SU-DHL-6 (cell line): ENCODE measurements at regions not wholly inside any gene's neighbourhood (a gene's known extent, or its start where the extent isn't known, plus 50 kb on each side); places are given as distances from the start of the nearest gene placed in this dataset.

Experiments
- H2AFZ ChIP-seq: fragments of 200-600 bp; sonication (generic); 2 replicates; pipeline ENCODE4 v1.6.1; 2014; ENCODE audit warnings: low read depth, mild to moderate bottlenecking, moderate library complexity, mixed read lengths, antibody characterized with exemption, low read length; ENCODE audit not compliant: severe bottlenecking
- H3F3A ChIP-seq: fragments of 200-600 bp; shearing (Covaris generic); 2 replicates; pipeline ENCODE4 v1.6.0; 2016; ENCODE audit warnings: antibody characterized with exemption, mild to moderate bottlenecking; ENCODE audit not compliant: insufficient read depth
- H3K27ac ChIP-seq: fragments of 200-600 bp; sonication (generic); 2 replicates; pipeline ENCODE4 v1.5.1; 2016; ENCODE audit warnings: low read depth, mild to moderate bottlenecking, low read length, moderate library complexity, mixed read lengths
- H3K27me3 ChIP-seq: fragments of 200-600 bp; sonication (generic), shearing (Covaris generic); 2 replicates; pipeline ENCODE4 v1.6.0; 2014; ENCODE audit warnings: mild to moderate bottlenecking, low read length
- H3K36me3 ChIP-seq: fragments of 200-600 bp; sonication (generic); 2 replicates; pipeline ENCODE4 v1.6.1; 2014; ENCODE audit warnings: mild to moderate bottlenecking, low read length, mixed read lengths
- H3K4me2 ChIP-seq: fragments of 300-600, 200-600 bp; shearing (Covaris generic), sonication (generic); 2 replicates; pipeline ENCODE4 v1.6.0; 2014; ENCODE audit warnings: low read length, low read depth, mild to moderate bottlenecking; ENCODE audit not compliant: poor library complexity, severe bottlenecking
- H3K4me3 ChIP-seq: fragments of 200-600 bp; sonication (generic); 2 replicates; pipeline ENCODE4 v1.5.1; 2014; ENCODE audit warnings: antibody characterized with exemption, low read length, mild to moderate bottlenecking, mixed read lengths; ENCODE audit not compliant: insufficient read depth, poor library complexity, severe bottlenecking
- H3K79me2 ChIP-seq: fragments of 200-600 bp; sonication (generic); 2 replicates; pipeline ENCODE4 v1.6.1; 2014; ENCODE audit warnings: mild to moderate bottlenecking, low read length, moderate library complexity; ENCODE audit not compliant: insufficient read depth
- H3K9ac ChIP-seq: fragments of 200-600 bp; sonication (generic); 2 replicates; pipeline ENCODE4 v1.7.0; 2014; ENCODE audit warnings: mild to moderate bottlenecking, low read length
- H3K9me2 ChIP-seq: fragments of 200-600 bp; sonication (generic); replicated peaks from 2 replicates; pipeline ENCODE4 v1.6.1; 2014; ENCODE audit warnings: low read length; ENCODE audit not compliant: insufficient read depth
- H3K9me3 ChIP-seq: fragments of 200-600 bp; sonication (generic); 2 replicates; pipeline ENCODE4 v1.6.1; 2014; ENCODE audit warnings: low read length, mixed read lengths; ENCODE audit not compliant: insufficient read depth
- H4K20me1 ChIP-seq: fragments of 200-600 bp; sonication (generic); 2 replicates; pipeline ENCODE4 v1.6.1; 2014; ENCODE audit warnings: low read depth, mild to moderate bottlenecking, antibody characterized with exemption, low read length, moderate library complexity, mixed read lengths
- EZH2phosphoT487 ChIP-seq: fragments of 200-600 bp; sonication (generic), shearing (Covaris generic); conservative IDR thresholded peaks from 2 replicates; pipeline ENCODE4 v1.6.1; 2018; ENCODE audit warnings: mild to moderate bottlenecking, antibody characterized with exemption, low read length, moderate library complexity, mixed read lengths
- TF ChIP-seq, protein P1 (sequence below): fragments of 200-600 bp; sonication (generic); IDR thresholded peaks from one replicate; pipeline ENCODE4 v1.5.1; 2017; ENCODE audit warnings: antibody characterized with exemption, mild to moderate bottlenecking, low read length, moderate library complexity; ENCODE audit not compliant: insufficient read depth, poor library complexity, severe bottlenecking

DNA sequence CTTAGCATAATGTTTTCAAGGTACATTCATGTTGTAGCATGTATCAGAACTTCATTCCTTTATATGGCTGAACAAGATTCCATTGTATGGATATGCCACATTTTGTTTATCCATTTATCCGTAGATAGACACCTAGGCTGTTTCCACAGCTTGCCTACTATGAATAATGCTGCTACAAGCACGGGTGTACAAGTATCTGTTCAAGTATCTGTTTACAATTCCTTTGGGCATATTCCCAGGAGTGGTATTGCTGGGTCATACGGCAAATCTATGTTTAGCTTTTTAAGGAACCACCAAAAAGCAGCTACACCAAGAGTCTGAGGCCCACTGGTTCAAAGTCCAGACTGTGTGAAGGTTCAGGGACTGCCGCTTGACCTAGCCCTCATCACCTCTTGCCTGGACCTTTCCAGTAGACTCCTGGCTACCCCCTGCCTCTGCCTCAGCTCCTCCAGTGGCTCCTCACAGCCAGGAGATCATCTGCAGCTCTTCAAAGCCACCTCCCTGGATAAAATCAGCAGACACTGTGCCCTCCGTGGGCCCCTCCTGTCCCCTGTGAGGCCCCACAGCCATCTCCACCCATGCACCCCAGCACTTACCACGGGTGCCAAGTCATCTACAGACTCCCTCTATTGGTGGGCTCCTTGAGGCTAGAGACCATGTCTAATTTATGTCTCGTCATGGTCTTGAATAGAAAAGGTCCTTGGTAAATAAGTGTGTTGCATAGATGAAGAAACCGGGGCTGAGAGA lies 160.3 kb downstream of the MN1 start:
- Histone ChIP-seq H3K79me2 (no peaks in the 10 kb centered on the region), H4K20me1 (no peaks in the 10 kb centered on the region), H3K9me3 (no peaks in the 10 kb centered on the region), H3K9ac (no peak overlapping the region), H3K4me2 (no peak overlapping the region), H3K27ac (no peak overlapping the region), H3K36me3 (no peaks in the 10 kb centered on the region), H3K9me2 (no peaks in the 10 kb centered on the region), H2AFZ (no peak overlapping the region), H3K4me3 (no peak overlapping the region), H3F3A (no peaks in the 10 kb centered on the region), H3K27me3 (no peaks in the 10 kb centered on the region)
- TF ChIP-seq, protein P1, sequence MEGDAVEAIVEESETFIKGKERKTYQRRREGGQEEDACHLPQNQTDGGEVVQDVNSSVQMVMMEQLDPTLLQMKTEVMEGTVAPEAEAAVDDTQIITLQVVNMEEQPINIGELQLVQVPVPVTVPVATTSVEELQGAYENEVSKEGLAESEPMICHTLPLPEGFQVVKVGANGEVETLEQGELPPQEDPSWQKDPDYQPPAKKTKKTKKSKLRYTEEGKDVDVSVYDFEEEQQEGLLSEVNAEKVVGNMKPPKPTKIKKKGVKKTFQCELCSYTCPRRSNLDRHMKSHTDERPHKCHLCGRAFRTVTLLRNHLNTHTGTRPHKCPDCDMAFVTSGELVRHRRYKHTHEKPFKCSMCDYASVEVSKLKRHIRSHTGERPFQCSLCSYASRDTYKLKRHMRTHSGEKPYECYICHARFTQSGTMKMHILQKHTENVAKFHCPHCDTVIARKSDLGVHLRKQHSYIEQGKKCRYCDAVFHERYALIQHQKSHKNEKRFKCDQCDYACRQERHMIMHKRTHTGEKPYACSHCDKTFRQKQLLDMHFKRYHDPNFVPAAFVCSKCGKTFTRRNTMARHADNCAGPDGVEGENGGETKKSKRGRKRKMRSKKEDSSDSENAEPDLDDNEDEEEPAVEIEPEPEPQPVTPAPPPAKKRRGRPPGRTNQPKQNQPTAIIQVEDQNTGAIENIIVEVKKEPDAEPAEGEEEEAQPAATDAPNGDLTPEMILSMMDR, result no peak
- TF ChIP-seq EZH2phosphoT487, result no peak

- H3K9me3 ChIP-seq, result no peaks in the 10 kb centered on the region
- no peak overlapping the region for H3K9ac ChIP-seq
- no peak overlapping the region for H3K4me2 ChIP-seq
- H4K20me1 ChIP-seq, result no peaks in the 10 kb centered on the region
- H3K36me3 ChIP-seq, result no peaks in the 10 kb centered on the region
- H3K27ac ChIP-seq, result no peak overlapping the region
- no peaks in the 10 kb centered on the region for H3F3A ChIP-seq
- TF ChIP-seq EZH2phosphoT487, result no peak
- TF ChIP-seq, protein P1, result no peak
- H3K9me2 ChIP-seq, result no peaks in the 10 kb centered on the region
- no peaks in the 10 kb centered on the region for H3K27me3 ChIP-seq
- H2AFZ ChIP-seq, result no peak overlapping the region
- H3K4me3 ChIP-seq, result no peak overlapping the region
- no peaks in the 10 kb centered on the region for H3K79me2 ChIP-seq
Measured at GRCh38 chr22:27642104-27642800, 159.3 kb downstream of the MN1 start.

- no peaks in the 10 kb centered on the region for H3K79me2 ChIP-seq
- no peak overlapping the region for H3K9ac ChIP-seq
- no peak overlapping the region for H3K27ac ChIP-seq
- TF ChIP-seq, protein P1, result no peak
- TF ChIP-seq EZH2phosphoT487, result no peak
- no peak overlapping the region for H2AFZ ChIP-seq
- H3F3A ChIP-seq, result no peaks in the 10 kb centered on the region
- no peak overlapping the region for H3K4me3 ChIP-seq
- H3K4me2 ChIP-seq, result no peak overlapping the region
- no peaks in the 10 kb centered on the region for H3K36me3 ChIP-seq
- H3K27me3 ChIP-seq, result no peaks in the 10 kb centered on the region
- no peaks in the 10 kb centered on the region for H3K9me3 ChIP-seq
- H4K20me1 ChIP-seq, result no peaks in the 10 kb centered on the region
- no peaks in the 10 kb centered on the region for H3K9me2 ChIP-seq
Measured at GRCh38 chr22:27643907-27644306, 157.6 kb downstream of the MN1 start.
